ENCODE measurements at regions not wholly inside any gene's neighbourhood (a gene's known extent, or its start where the extent isn't known, plus 50 kb on each side); places are given as distances from the start of the nearest gene placed in this dataset.

DNA sequence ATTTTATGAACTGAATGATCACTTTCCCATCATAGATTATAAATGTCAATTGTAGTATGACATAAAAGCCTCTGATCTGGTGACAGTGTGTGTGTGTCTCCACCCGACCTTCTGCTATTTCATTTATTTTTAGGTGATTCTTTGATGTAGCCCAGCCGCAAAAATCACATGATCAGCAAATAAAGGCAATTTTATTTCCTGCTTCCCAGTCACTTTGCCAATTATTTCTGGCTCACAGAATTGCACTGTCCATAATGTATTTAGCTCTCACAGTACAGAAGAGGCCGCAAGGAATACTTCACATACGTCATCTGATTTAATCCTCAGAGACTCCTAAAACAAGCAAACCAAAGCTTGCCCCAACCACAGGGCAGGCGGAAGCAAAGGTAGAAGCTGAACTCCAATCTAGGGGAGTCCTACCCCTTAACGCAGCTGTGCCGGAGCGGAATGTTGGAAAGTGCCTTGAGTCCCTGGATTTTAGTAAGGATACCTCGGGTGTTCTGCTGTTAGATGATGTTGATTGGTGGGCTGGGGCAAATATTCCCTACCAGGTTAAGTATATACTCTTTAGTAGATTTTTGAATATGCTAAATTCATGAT is 384.0 kb upstream of the IRX4 start:
- Histone ChIP-seq H3K27me3 (replicated peaks; ENCODE audit: control insufficient read depth, insufficient read depth, low read length, poor library complexity, severe bottlenecking) (no peaks in the 10 kb centered on the region), H3K4me1 (ENCODE audit: control insufficient read depth, insufficient read depth, low read length, poor library complexity, severe bottlenecking) (no peaks in the 10 kb centered on the region), H3K27ac (ENCODE audit: insufficient read depth, low read length, poor library complexity, severe bottlenecking) (no peak overlapping the region), H3K9me3 (ENCODE audit: control insufficient read depth, low read length) (no peaks in the 10 kb centered on the region), H3K4me3 (ENCODE audit: insufficient read depth, low read depth, low read length, poor library complexity, severe bottlenecking) (no peak overlapping the region), H3K36me3 (ENCODE audit: control insufficient read depth, insufficient read depth, low read length) (no peaks in the 10 kb centered on the region)
- DNase-seq: no peak

DNA sequence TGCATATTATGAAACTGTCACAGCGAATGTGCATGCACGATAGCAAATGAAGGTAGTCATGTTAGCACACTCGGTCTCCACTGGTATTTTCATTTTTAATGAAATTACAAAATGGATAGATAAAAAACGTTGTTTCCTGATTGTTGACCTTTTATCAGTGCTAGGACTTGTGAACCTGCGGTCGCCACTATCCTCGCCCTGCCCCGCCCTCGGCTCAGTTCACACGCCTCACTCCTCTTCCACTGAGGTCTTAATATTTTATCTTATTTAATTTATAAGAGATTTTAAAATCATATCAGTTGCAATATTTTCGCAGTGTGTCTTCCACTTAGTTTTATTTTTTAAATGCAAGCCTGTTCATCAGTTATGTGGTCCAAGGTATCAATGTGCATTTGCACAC is 382.6 kb upstream of the IRX4 start:
- Histone ChIP-seq H3K36me3 (ENCODE audit: control insufficient read depth, insufficient read depth, low read length) (no peaks in the 10 kb centered on the region), H3K4me3 (ENCODE audit: insufficient read depth, low read depth, low read length, poor library complexity, severe bottlenecking) (no peak overlapping the region), H3K27ac (ENCODE audit: insufficient read depth, low read length, poor library complexity, severe bottlenecking) (no peak overlapping the region), H3K9me3 (ENCODE audit: control insufficient read depth, low read length) (no peaks in the 10 kb centered on the region), H3K4me1 (ENCODE audit: control insufficient read depth, insufficient read depth, low read length, poor library complexity, severe bottlenecking) (no peaks in the 10 kb centered on the region), H3K27me3 (replicated peaks; ENCODE audit: control insufficient read depth, insufficient read depth, low read length, poor library complexity, severe bottlenecking) (no peaks in the 10 kb centered on the region)
- DNase-seq: no peak

- DNase-seq: no peak
- Histone ChIP-seq H3K27ac (ENCODE audit: insufficient read depth, low read length, poor library complexity, severe bottlenecking) (no peak overlapping the region), H3K36me3 (ENCODE audit: control insufficient read depth, insufficient read depth, low read length) (no peaks in the 10 kb centered on the region), H3K4me1 (ENCODE audit: control insufficient read depth, insufficient read depth, low read length, poor library complexity, severe bottlenecking) (no peaks in the 10 kb centered on the region), H3K9me3 (ENCODE audit: control insufficient read depth, low read length) (no peaks in the 10 kb centered on the region), H3K27me3 (replicated peaks; ENCODE audit: control insufficient read depth, insufficient read depth, low read length, poor library complexity, severe bottlenecking) (no peaks in the 10 kb centered on the region), H3K4me3 (ENCODE audit: insufficient read depth, low read depth, low read length, poor library complexity, severe bottlenecking) (no peak overlapping the region)
Observed at GRCh38 chr5:2263763-2264162, 381.0 kb upstream of the IRX4 start.

GRCh38 chr5:2262620-2263019 is 379.9 kb upstream of the IRX4 start:
- Histone ChIP-seq H3K9me3 (ENCODE audit: control insufficient read depth, low read length) (no peaks in the 10 kb centered on the region), H3K4me1 (ENCODE audit: control insufficient read depth, insufficient read depth, low read length, poor library complexity, severe bottlenecking) (no peaks in the 10 kb centered on the region), H3K27ac (ENCODE audit: insufficient read depth, low read length, poor library complexity, severe bottlenecking) (no peak overlapping the region), H3K36me3 (ENCODE audit: control insufficient read depth, insufficient read depth, low read length) (no peaks in the 10 kb centered on the region), H3K4me3 (ENCODE audit: insufficient read depth, low read depth, low read length, poor library complexity, severe bottlenecking) (no peak overlapping the region), H3K27me3 (replicated peaks; ENCODE audit: control insufficient read depth, insufficient read depth, low read length, poor library complexity, severe bottlenecking) (no peaks in the 10 kb centered on the region)
- DNase-seq: no peak

DNA sequence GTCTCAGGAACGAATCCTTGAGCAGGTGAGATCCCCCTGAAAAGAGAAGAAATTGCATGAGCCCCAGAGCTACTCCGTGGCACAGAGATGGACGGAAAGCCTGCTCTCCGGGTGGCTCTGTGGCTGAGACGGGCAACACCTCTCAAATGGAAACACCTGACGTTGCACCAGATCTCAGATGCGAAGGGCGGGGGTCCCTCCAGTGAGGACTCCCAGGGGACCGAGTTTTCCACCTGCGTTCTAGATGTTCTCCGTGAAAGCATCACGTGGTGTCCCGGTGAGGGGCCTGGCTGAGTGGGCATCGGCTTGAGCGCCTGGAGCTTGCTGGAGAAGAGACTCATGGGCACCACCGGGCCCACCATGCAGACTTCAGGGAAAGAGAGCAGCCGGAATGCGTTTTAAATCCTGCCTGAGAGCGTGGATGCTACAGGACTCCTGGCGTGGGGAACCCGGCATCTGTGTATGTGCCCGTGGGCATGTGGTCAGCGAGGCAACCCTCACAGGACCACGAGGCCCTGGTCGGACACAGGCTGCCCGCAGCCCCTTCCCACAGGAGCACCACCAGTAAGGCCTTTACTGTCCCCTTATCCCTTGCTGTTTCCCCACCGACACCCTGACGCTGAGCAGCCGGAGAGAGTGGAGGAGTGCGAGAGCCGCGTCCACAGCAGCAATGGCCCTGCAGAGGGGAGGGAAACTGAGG is 378.4 kb upstream of the IRX4 start:
- Histone ChIP-seq H3K36me3 (ENCODE audit: control insufficient read depth, insufficient read depth, low read length) (no peaks in the 10 kb centered on the region), H3K27ac (ENCODE audit: insufficient read depth, low read length, poor library complexity, severe bottlenecking) (no peak overlapping the region), H3K9me3 (ENCODE audit: control insufficient read depth, low read length) (no peaks in the 10 kb centered on the region), H3K27me3 (replicated peaks; ENCODE audit: control insufficient read depth, insufficient read depth, low read length, poor library complexity, severe bottlenecking) (no peaks in the 10 kb centered on the region), H3K4me1 (ENCODE audit: control insufficient read depth, insufficient read depth, low read length, poor library complexity, severe bottlenecking) (no peaks in the 10 kb centered on the region), H3K4me3 (ENCODE audit: insufficient read depth, low read depth, low read length, poor library complexity, severe bottlenecking) (no peak overlapping the region)
- DNase-seq: no peak

- H3K36me3 ChIP-seq (ENCODE audit: control insufficient read depth, insufficient read depth, low read length): no peaks in the 10 kb centered on the region
- DNase-seq: no peak
- no peaks in the 10 kb centered on the region for H3K4me1 ChIP-seq (ENCODE audit: control insufficient read depth, insufficient read depth, low read length, poor library complexity, severe bottlenecking)
- no peak overlapping the region for H3K27ac ChIP-seq (ENCODE audit: insufficient read depth, low read length, poor library complexity, severe bottlenecking)
- H3K27me3 ChIP-seq (replicated peaks; ENCODE audit: control insufficient read depth, insufficient read depth, low read length, poor library complexity, severe bottlenecking): no peaks in the 10 kb centered on the region
- H3K9me3 ChIP-seq (ENCODE audit: control insufficient read depth, low read length): no peaks in the 10 kb centered on the region
- H3K4me3 ChIP-seq (ENCODE audit: insufficient read depth, low read depth, low read length, poor library complexity, severe bottlenecking): no peak overlapping the region
Observed at GRCh38 chr5:2260211-2261003, 377.7 kb upstream of the IRX4 start.

- Histone ChIP-seq H3K4me3 (ENCODE audit: insufficient read depth, low read depth, low read length, poor library complexity, severe bottlenecking) (no peak overlapping the region), H3K27ac (ENCODE audit: insufficient read depth, low read length, poor library complexity, severe bottlenecking) (no peak overlapping the region), H3K27me3 (replicated peaks; ENCODE audit: control insufficient read depth, insufficient read depth, low read length, poor library complexity, severe bottlenecking) (no peaks in the 10 kb centered on the region), H3K36me3 (ENCODE audit: control insufficient read depth, insufficient read depth, low read length) (no peaks in the 10 kb centered on the region), H3K9me3 (ENCODE audit: control insufficient read depth, low read length) (no peaks in the 10 kb centered on the region), H3K4me1 (ENCODE audit: control insufficient read depth, insufficient read depth, low read length, poor library complexity, severe bottlenecking) (no peaks in the 10 kb centered on the region)
- no peak for DNase-seq
Observed at GRCh38 chr5:2259494-2260107, 376.9 kb upstream of the IRX4 start.

- no peaks in the 10 kb centered on the region for H3K4me1 ChIP-seq (ENCODE audit: control insufficient read depth, insufficient read depth, low read length, poor library complexity, severe bottlenecking)
- H3K4me3 ChIP-seq (ENCODE audit: insufficient read depth, low read depth, low read length, poor library complexity, severe bottlenecking): no peak overlapping the region
- DNase-seq: no peak
- no peaks in the 10 kb centered on the region for H3K9me3 ChIP-seq (ENCODE audit: control insufficient read depth, low read length)
- H3K36me3 ChIP-seq (ENCODE audit: control insufficient read depth, insufficient read depth, low read length): no peaks in the 10 kb centered on the region
- no peaks in the 10 kb centered on the region for H3K27me3 ChIP-seq (replicated peaks; ENCODE audit: control insufficient read depth, insufficient read depth, low read length, poor library complexity, severe bottlenecking)
- no peak overlapping the region for H3K27ac ChIP-seq (ENCODE audit: insufficient read depth, low read length, poor library complexity, severe bottlenecking)
Observed at GRCh38 chr5:2258861-2259260, 376.1 kb upstream of the IRX4 start.

- no peaks in the 10 kb centered on the region for H3K4me1 ChIP-seq (ENCODE audit: control insufficient read depth, insufficient read depth, low read length, poor library complexity, severe bottlenecking)
- H3K27ac ChIP-seq (ENCODE audit: insufficient read depth, low read length, poor library complexity, severe bottlenecking): no peak overlapping the region
- no peaks in the 10 kb centered on the region for H3K27me3 ChIP-seq (replicated peaks; ENCODE audit: control insufficient read depth, insufficient read depth, low read length, poor library complexity, severe bottlenecking)
- no peak for DNase-seq
- no peaks in the 10 kb centered on the region for H3K9me3 ChIP-seq (ENCODE audit: control insufficient read depth, low read length)
- H3K4me3 ChIP-seq (ENCODE audit: insufficient read depth, low read depth, low read length, poor library complexity, severe bottlenecking): no peak overlapping the region
- H3K36me3 ChIP-seq (ENCODE audit: control insufficient read depth, insufficient read depth, low read length): no peaks in the 10 kb centered on the region
Observed at GRCh38 chr5:2257326-2258244, 374.9 kb upstream of the IRX4 start.
